Peyer's patch (tissue), 4 donors: ENCODE measurements at regions not wholly inside any gene's neighbourhood (a gene's known extent, or its start where the extent isn't known, plus 50 kb on each side); places are given as distances from the start of the nearest gene placed in this dataset.

Experiments
- DNase-seq, 3 donors: peaks; one replicate each; pipeline ENCODE4 v3.0.0-alpha.2; 2017 to 2019
- H3K27ac ChIP-seq, 4 donors: fragments of 200-600 bp; sonication (generic); one replicate each; pipeline ENCODE4 v1.5.1; 2016 to 2019
- H3K27me3 ChIP-seq, 2 donors: fragments of 200-600 bp; sonication (generic); one replicate each; pipeline ENCODE4 v1.5.1; 2019
- H3K36me3 ChIP-seq, 3 donors: fragments of 200-600 bp; sonication (generic); one replicate each; pipeline ENCODE4 v1.5.1; 2016 to 2019
- H3K4me1 ChIP-seq, 4 donors: fragments of 200-600 bp; sonication (generic); one replicate each; pipeline ENCODE4 v1.5.1; 2016 to 2019
- H3K4me3 ChIP-seq, 4 donors: fragments of 200-600 bp; sonication (generic); 1 replicate in 3 of 4; 2 replicates in 1 of 4; pipeline ENCODE4 v1.5.1; 2016 to 2019; ENCODE audit warnings: mild to moderate bottlenecking in 1 of 4
- H3K9me3 ChIP-seq, 4 donors: fragments of 200-600 bp; sonication (generic); one replicate each; pipeline ENCODE4 v1.5.1; 2016 to 2019; ENCODE audit warnings: mild to moderate bottlenecking in 1 of 4
- POLR2A ChIP-seq, 2 donors: fragments of 450-650 bp; IDR thresholded peaks; one replicate each; pipeline ENCODE4 v1.5.1; 2017; ENCODE audit warnings: antibody characterized with exemption in 2 of 2, mild to moderate bottlenecking in 2 of 2, moderate library complexity in 2 of 2
- TF ChIP-seq, protein P1 (sequence below), 6 experiments: fragments of 450-650 bp in 4 of 6; fragments of 200-600 bp in 2 of 6; sonication (generic) in 1 of 6; IDR thresholded peaks; one replicate each; pipeline ENCODE4 v1.5.1; 2017 to 2019; ENCODE audit warnings: antibody characterized with exemption in 6 of 6, mild to moderate bottlenecking in 3 of 6, moderate library complexity in 1 of 6

DNA sequence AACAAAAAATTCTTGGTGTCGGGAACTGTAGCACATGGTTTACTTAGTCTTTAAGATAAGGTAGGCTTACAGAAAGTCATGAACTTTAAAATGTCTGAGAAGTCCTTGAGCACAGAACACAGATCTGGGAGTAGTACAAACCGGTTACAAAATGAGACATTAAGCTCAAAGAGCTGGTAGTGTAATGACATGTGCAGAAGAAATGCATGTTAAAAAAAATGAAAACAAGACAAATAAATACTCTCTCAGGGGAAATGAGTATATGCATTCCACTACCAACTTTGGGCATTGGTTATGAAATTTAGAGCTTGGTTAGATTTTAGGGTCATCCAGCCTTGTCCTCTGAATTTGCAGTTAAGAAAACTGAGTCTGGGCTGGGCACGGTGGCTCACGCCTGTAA is 91.5 kb upstream of the F3 start:
- Histone ChIP-seq H3K36me3 (no peaks in the 10 kb centered on the region), H3K27me3 (no peaks in the 10 kb centered on the region), H3K4me1 (no peaks in the 10 kb centered on the region), H3K9me3 (no peaks in the 10 kb centered on the region), H3K4me3 (no peak overlapping the region), H3K27ac (no peak overlapping the region)
- TF ChIP-seq, protein P1, sequence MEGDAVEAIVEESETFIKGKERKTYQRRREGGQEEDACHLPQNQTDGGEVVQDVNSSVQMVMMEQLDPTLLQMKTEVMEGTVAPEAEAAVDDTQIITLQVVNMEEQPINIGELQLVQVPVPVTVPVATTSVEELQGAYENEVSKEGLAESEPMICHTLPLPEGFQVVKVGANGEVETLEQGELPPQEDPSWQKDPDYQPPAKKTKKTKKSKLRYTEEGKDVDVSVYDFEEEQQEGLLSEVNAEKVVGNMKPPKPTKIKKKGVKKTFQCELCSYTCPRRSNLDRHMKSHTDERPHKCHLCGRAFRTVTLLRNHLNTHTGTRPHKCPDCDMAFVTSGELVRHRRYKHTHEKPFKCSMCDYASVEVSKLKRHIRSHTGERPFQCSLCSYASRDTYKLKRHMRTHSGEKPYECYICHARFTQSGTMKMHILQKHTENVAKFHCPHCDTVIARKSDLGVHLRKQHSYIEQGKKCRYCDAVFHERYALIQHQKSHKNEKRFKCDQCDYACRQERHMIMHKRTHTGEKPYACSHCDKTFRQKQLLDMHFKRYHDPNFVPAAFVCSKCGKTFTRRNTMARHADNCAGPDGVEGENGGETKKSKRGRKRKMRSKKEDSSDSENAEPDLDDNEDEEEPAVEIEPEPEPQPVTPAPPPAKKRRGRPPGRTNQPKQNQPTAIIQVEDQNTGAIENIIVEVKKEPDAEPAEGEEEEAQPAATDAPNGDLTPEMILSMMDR (IDR thresholded peaks at IDR 0.05), result no peak
- no peak for TF ChIP-seq POLR2A (IDR thresholded peaks at IDR 0.05)
- DNase-seq, result no peak

DNA sequence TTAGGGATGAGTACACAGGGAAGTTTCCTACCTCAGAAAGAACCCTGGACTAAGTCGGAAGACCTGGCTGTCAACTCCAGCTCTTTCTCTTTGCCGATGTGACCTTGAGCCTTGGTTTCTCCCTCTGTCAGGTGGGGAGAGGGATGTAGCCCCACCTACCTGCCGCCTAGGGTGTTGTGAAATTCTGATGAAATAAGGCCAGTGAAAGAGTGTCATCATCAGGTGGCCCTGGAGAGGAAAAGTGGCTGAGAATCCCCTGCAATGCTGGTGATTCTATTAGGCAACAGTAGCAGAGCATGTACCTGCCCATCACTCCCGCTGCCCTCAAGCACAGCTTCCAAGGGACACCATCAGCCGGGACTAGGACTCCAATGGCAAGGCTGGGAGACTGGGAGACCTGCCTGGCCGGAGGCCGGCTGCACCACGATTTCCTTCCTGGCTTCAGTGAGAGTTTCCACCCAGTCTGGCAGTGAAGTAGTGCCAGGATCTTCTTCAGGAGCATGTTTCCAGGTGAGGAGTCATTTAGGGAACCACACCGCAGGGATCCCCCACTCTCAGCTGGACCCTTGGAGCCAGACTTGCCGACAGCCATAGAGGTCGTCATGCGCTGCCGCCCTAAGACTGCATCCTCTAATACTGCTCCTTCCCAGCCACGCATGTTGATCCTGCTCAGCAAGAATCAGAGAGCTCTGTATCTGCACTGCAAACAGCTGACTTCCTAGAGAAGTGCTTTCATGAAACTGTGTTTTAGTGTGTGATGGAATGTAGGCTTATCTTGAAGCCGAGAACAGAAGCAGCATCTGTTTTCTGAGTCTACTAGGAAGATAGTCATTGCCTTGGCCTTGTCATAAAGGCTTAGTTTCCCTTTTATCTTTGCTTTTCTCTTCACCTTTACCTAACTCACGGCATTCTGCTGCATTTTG is 88.0 kb upstream of the F3 start:
- no peaks in the 10 kb centered on the region for H3K4me1 ChIP-seq
- TF ChIP-seq POLR2A (IDR thresholded peaks at IDR 0.05), result no peak
- TF ChIP-seq, protein P1 (IDR thresholded peaks at IDR 0.05), result no peak
- H3K27ac ChIP-seq, result no peak overlapping the region
- H3K27me3 ChIP-seq, result no peaks in the 10 kb centered on the region
- no peak for DNase-seq
- no peak overlapping the region for H3K4me3 ChIP-seq
- H3K36me3 ChIP-seq, result no peaks in the 10 kb centered on the region
- H3K9me3 ChIP-seq, result no peaks in the 10 kb centered on the region

DNA sequence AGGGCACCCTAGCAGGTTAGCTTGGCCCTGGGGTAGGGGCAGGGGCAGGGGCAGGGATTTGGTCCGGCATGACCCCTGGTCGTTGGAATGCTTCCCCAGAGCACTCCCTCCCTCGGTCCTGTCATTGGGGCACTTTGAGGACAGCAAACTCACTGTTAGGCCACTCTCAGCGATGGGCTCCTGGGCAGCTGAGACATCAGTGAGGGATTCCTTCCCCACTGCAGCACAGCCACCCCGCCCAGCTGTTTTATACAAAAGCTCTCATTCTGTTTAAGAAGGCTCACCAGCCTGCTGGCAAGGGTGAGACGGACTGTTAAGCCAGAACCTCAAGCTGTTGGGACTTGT is 86.9 kb upstream of the F3 start:
- H3K36me3 ChIP-seq, result no peaks in the 10 kb centered on the region
- H3K27ac ChIP-seq, result no peak overlapping the region
- no peaks in the 10 kb centered on the region for H3K27me3 ChIP-seq
- no peaks in the 10 kb centered on the region for H3K4me1 ChIP-seq
- H3K9me3 ChIP-seq, result no peaks in the 10 kb centered on the region
- no peak for DNase-seq
- no peak for TF ChIP-seq POLR2A (IDR thresholded peaks at IDR 0.05)
- TF ChIP-seq, protein P1 (IDR thresholded peaks at IDR 0.05), result no peak
- no peak overlapping the region for H3K4me3 ChIP-seq

DNA sequence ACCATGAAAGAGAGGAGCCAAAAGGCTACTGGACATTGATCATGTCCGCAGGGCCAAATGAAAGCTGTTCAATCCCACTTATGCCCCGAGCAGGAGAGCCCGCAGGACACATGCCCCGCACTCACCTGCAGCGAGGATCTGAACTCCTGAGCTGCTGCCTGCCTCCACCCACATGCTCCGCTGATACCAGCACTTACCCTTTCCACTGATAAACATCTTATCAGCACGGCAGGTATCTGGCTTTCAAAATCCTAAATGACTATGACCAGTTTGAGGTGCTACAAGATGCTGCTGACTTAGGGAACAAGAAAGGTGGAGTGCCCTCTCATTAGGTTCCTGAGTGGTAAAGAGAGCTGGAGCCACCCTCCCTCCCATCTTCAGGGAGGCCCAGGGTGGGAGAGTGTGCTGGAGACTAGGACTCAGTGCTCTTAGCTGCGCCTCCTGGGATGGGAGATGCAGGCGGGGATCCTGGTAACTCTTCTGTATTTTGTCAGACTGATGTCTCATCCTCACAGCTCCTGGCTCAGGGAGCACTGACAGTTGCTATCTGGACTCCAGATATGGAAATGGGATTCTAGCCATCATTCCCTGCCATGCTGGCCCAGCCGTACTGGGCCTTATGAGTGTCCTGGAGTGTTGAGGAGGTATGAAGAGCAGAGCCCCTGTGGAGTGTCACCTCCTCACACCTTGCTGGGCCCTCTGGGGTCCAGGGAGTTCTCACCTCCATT is 86.4 kb upstream of the F3 start:
- Histone ChIP-seq H3K4me3 (no peak overlapping the region), H3K4me1 (no peaks in the 10 kb centered on the region), H3K36me3 (no peaks in the 10 kb centered on the region), H3K27ac (no peak overlapping the region), H3K9me3 (no peaks in the 10 kb centered on the region), H3K27me3 (no peaks in the 10 kb centered on the region)
- no peak for DNase-seq
- TF ChIP-seq POLR2A (IDR thresholded peaks at IDR 0.05), result no peak
- TF ChIP-seq, protein P1 (IDR thresholded peaks at IDR 0.05), result no peak

DNA sequence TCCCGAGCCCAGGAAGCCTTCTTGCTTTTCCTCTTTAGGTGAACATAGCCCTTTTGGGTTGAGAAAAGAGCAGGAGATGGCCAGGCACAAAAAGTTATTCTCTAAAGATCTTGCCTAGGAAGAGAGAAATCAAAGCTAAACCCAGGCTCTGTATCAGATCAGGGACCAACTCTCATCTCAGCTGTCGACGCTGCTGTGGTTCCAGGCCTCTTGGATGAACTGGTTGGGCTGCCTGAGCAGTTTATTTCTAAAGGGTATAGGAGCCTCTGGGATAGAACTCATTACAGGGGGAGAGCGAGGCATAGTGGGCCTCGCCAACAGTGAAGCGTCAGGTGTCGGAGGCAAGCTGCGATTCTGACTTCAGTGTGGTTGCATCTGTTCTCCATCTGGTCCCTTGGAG is 82.6 kb upstream of the F3 start:
- no peak for DNase-seq
- Histone ChIP-seq H3K4me3 (no peak overlapping the region), H3K27me3 (no peaks in the 10 kb centered on the region), H3K27ac (no peak overlapping the region), H3K9me3 (no peaks in the 10 kb centered on the region), H3K36me3 (no peaks in the 10 kb centered on the region), H3K4me1 (peaks cover 0 to 14% (median 0%) of the 10 kb centered on the region in 4 donors)
- TF ChIP-seq POLR2A (IDR thresholded peaks at IDR 0.05), result no peak
- TF ChIP-seq, protein P1 (IDR thresholded peaks at IDR 0.05), result no peak
